ENCODE measurements at regions not wholly inside any gene's neighbourhood (a gene's known extent, or its start where the extent isn't known, plus 50 kb on each side); places are given as distances from the start of the nearest gene placed in this dataset.

DNA sequence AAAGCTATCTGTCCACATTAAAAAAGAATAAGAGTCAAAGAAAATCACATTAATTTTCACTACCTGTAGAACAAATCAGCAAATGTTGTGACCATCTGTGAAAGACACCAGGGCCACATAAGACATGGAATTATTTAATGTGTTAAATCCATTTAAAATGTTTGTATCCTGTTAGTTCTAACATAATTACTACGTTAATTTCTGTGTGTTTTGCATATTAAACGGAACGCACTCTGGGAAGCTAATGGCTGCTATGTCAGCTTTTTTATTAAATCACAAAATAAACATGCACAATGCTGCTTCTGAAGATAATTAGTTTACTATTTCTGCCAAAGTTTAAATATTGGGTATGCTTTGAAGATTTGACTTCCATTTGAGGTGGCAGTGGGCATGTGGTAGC lies 1061.2 kb downstream of the CDH11 start:
- DNase-seq (ENCODE audit: low read depth) = no peak

- DNase-seq (ENCODE audit: low read depth) = no peak
These were observed 1063.2 kb downstream of the CDH11 start for GRCh38 chr16:64058685-64059084.

GRCh38 chr16:64051824-64052223 lies 1070.0 kb downstream of the CDH11 start:
- peak; percentile 13 for DNase-seq (ENCODE audit: low read depth)

- DNase-seq (ENCODE audit: low read depth) = no peak
These were observed 1074.0 kb downstream of the CDH11 start for GRCh38 chr16:64047878-64048277.

- DNase-seq (ENCODE audit: low read depth) = no peak
These were observed 1074.7 kb downstream of the CDH11 start for GRCh38 chr16:64047207-64047606.

DNA sequence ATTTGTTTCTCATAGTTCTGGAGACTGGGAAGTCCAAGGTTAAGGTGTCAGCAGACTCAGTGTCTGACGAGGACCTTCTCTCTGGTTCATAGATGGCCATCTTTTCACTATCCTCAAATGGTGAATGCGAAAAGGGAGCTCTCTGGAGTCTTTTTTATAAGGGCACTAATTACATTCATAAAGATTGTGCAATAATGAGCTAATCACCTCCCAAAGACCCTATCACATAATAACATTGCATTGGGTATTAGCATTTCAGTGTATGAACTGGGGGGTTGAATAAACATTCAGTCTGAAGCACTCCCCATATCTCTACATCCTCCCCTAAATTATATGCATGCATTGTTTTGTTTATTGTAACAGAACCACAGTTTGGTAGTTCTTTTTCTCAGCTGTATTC lies 1086.5 kb downstream of the CDH11 start:
- no peak for DNase-seq (ENCODE audit: low read depth)

DNA sequence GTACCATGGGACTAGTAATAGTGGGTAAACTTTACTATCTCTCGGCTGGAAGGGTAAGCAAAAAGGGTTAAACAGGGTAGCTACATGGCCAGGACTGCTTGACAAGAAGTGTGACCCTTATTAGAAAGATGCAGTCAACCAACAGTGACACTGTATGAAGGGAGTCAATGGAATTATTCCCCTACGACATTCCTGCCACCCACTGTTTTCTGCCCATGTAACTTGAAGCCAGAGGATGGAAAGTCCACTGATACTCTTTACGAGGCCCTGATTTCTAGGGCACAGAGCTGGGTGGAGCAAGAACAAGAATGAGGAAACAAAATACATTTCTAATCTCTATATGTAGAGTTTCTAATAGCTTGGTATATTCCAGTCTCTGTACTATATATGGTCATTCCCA lies 1102.5 kb downstream of the CDH11 start:
- DNase-seq (ENCODE audit: low read depth) = no peak

- DNase-seq (ENCODE audit: low read depth) = no peak
These were observed 1104.1 kb downstream of the CDH11 start for GRCh38 chr16:64017796-64018195.

DNA sequence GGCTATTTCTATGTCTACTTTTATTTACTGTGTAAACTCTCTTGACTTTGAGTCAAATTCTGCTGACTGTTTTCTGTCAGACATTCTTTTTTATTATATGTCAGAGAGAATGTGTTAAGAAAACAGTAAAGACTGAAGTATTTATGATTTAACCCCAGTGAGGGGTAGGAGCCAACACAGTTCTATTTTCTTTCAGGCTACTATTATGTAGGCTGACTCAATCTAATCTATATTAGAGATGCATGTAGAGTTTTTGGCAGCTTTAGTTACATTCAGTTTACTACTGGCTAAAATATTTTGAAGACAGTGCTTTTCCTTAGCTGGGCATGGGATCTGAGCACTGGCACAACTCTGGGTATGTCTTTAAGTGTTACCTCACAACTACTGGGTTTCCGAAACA lies 1108.0 kb downstream of the CDH11 start:
- DNase-seq (ENCODE audit: low read depth) = no peak

- DNase-seq (ENCODE audit: low read depth) = no peak
These were observed 1109.7 kb downstream of the CDH11 start for GRCh38 chr16:64012166-64012565.

GRCh38 chr16:64011650-64012049 lies 1110.2 kb downstream of the CDH11 start:
- DNase-seq (ENCODE audit: low read depth) = no peak

DNA sequence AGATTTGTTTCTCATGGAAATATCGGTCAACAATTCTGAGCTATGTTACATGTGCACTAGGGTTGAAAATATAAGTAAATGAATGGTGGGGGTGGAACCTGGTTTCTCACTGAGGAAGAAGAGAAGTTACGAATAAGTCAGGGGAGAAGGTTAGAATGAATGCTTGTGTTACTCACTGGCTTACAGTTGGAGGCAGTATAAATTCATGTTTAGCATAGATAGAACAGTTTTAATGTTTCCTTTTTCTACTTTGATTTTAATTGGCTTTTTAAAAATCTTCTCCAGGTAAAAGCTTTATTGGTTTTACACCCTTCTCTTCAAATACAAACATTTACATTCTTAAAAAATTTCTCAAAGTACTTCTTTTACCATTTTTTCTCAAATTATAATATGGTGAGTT lies 1113.7 kb downstream of the CDH11 start:
- DNase-seq (ENCODE audit: low read depth) = no peak

DNA sequence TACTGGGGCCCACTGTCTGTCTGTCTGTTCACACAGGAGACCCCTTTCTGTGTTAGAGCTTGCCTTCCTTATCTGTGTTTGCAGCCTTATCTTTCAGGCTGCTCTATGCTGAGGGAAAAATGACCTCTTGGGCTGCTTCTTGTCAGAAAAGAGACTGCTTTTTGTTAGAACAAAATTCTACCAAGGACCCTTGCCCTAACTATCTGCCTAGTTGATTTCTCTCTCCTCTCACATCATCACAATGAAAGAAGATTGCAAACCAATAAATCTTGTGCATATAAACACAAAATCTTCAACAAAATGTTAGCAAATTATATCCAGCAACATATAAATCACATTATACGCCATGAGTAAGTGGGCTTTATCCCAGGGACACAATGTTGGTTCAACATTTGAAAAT lies 1117.7 kb downstream of the CDH11 start:
- DNase-seq (ENCODE audit: low read depth) = no peak

GRCh38 chr16:63995025-63995424 lies 1126.8 kb downstream of the CDH11 start:
- no peak for DNase-seq (ENCODE audit: low read depth)

GRCh38 chr16:63983401-63983800 lies 1138.5 kb downstream of the CDH11 start:
- no peak for DNase-seq (ENCODE audit: low read depth)

- DNase-seq (ENCODE audit: low read depth) = no peak
These were observed 1139.1 kb downstream of the CDH11 start for GRCh38 chr16:63982741-63983140.

DNA sequence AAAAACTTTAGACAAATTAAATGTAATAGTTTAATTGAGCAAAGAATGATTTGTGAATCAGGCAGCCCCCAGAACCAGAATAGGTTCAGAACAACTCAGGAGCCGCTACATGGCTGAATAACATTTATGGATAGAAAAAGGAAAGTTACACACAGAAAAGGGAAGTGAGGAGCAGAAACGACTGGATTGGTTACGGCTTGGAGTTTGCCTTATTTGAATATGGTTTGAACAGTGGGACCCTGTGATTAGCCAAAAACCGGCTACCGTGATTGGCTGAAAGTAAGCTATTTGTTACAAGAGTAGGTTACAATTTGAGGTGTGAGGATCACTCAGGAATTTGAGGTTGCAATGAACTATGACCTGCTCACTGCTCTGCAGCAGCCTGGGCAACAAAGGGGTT lies 1139.8 kb downstream of the CDH11 start:
- DNase-seq (ENCODE audit: low read depth) = no peak

DNA sequence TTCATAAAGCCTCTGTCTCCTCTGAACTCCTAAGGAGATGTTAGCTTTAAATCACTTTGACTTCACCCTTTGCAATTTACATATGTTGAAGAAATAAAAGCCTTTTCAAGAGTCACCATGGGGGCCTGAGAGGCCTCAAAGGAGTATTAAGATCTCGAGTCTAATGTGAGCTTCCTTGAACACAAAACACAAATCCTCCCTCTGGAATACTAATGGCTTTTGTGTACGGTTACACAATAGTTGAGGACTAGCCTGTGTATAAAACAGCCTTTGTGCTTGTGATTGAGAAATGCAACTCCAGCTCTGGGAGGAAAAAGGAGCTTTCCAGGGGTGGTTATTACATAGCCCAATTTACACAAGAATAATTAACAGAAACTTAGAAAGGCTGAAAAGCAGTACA lies 1140.2 kb downstream of the CDH11 start:
- DNase-seq (ENCODE audit: low read depth) = no peak

- no peak for DNase-seq (ENCODE audit: low read depth)
These were observed 1141.1 kb downstream of the CDH11 start for GRCh38 chr16:63980763-63981162.

DNA sequence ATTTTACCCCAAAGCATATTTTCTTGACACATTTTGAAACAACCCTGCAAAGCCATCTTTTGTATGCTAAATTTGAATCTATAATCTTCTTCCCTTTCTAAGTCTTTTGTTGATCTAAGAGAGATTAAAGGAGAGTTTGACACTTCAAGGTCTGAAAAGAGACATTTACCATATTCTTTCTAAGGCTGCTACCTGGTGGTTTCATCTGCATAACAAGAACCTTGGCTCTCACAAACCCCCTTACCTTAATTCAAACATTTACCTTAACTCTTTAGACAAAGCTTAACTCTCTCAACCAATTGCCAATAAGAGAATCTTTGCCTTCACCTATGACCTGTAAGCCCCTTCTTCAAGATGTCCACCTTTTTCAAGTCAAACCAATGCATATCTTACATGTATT lies 1143.6 kb downstream of the CDH11 start:
- no peak for DNase-seq (ENCODE audit: low read depth)

DNA sequence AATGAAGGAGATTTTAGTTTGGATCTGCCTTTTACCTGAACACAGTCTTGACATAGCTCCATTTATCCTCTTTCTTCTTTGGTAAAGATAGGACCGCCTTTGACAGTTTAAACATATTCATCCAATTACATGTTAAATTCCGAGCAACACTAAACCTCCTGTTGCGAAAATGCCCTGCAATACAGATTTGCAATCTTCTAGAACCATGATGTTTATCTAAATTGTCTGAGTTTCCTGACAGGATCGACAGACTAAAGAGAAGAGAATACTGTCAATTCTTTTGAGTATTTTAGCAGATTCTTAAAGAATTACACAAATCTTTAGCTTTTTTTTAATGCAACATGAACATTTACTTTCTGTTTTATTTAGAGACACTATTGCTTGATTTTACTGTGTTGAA lies 1145.5 kb downstream of the CDH11 start:
- no peak for DNase-seq (ENCODE audit: low read depth)

DNA sequence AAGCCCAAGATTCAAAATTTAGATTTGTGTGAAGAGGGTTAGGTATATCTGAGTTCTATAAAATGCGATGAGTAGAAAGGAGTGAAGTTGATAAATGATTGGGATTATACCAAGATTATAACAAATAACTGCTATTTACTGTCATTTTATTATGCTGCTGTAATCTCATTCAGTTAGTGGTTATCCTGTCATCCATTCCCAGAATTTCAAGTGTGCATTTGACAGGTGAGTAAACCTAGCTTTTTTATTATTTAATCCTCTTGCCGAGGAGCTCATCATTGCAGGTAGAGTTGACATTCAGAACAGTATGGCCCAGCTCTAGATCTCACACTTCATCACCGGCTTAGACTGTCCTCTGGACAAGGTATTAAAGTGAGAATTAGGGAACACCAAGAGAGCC lies 1146.2 kb downstream of the CDH11 start:
- DNase-seq (ENCODE audit: low read depth) = no peak

- DNase-seq (ENCODE audit: low read depth) = no peak
These were observed 1153.9 kb downstream of the CDH11 start for GRCh38 chr16:63967966-63968365.

DNA sequence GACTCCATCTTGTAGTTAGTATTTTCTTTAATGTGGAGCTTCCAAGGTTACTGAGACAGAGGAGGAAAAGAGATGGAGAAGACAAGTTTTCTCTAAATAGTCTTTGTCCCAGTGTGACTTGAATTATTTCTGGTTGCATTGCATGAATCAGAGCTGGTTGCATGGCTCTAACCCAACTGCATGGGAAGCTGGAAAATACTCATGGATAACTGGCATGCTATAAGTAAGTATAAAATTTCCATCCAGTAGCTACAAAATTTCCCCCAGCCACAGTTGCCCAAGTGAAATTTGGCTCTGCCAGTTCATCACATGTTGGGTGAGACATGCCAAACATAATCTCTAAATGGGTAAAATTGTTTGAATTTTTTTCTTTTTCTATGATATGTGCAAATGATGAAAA lies 1161.5 kb downstream of the CDH11 start:
- no peak for DNase-seq (ENCODE audit: low read depth)

DNA sequence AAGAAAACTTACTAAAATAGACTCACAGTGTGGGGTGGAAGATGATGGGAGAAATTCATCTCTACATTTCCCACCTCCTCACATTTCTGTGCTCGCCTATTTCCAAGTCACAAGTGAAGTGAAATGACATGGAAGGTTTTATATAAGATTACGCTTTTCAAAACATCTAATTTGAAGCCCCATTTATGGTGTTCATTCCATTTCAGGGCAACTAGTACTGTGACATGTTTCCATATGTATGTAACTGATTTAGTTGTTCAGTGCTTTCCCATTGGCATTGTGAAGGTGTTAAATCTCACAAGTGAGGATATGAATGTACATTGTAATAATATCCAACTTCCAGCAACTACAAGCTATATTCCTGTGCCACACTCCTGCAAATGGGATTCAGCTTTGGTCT lies 1174.8 kb downstream of the CDH11 start:
- DNase-seq (ENCODE audit: low read depth) = no peak

Measured in HT1080 (cell line).